Ramos (cell line): ENCODE measurements at regions not wholly inside any gene's neighbourhood (a gene's known extent, or its start where the extent isn't known, plus 50 kb on each side); places are given as distances from the start of the nearest gene placed in this dataset.
"Not testable (repeated sequence)": the region's sequence is repeated elsewhere in the genome, so short reads cannot be mapped to it uniquely, and the experiment has no call there.

Source experiments
- in situ Hi-C: fragments of 300-500 bp; cut with MboI; formaldehyde crosslinking; loops from one replicate; pipeline ENCODE4 v1.14.3; 2022; ENCODE audit warnings: low sequenced_read_pairs; ENCODE audit not compliant: unreplicated experiment

DNA sequence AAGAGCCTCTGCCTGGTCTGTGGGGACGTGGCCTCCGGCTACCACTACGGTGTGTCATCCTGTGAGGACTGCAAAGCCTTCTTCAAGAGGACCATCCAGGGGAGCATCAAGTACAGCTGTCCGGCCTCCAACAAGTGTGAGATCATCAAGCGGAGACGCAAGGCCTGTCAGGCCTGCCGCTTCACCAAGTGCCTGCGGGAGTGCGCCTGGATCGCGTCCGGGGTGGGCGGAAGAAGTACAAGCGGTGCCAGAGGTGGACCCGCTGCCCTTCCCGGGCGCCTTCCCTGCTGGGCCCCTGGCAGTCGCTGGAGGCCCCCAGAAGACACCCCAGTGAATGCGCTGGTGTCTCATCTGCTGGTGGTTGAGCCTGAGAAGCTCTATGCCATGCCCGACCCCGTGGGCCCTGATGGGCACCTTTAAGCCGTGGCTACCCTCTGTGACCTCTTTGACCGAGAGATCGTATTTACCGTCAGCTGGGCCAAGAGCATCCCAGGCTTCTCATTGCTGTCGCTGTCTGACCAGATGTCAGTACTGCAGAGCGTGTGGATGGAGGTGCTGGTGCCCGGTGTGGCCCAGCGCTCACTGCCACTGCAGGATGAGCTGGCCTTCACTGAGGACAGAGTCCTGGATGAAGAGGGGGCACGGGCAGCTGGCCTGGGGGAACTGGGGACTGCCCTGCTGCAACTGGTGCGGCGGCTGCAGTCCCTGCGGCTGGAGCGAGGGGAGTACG, 84.3 kb downstream of the MRPL57 start:
- in situ Hi-C loops = not testable (repeated sequence)

DNA sequence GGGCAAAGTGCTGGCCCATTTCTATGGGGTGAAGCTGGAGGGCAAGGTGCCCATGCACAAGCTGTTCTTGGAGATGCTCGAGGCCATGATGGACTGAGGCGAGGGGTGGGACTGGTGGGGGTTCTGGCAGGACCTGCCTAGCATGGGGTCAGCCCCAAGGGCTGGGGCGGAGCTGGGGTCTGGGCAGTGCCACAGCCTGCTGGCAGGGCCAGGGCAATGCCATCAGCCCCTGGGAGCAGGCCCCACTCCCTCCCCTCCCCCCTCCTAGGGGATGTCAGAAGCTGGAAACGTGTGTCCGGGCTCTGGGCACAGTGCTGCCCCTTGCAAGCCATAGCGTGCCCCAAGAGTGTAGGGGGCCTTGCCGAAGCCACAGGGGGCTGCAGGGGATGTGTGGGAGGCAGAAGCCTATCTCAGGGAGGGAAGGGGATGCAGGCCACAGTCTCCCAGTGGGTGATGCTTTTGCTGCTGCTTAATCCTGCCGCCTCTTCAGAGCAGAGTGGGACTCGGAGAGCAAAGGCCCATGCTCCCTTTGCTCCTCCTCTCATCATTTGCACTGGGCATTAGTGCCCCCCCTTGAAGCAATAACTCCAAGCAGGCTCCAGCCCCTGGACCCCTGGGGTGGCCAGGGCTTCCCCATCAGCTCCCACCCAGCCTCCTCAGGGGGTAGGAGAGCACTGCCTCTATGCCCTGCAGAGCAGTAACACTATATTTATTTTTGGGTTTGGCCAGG, 85.2 kb downstream of the MRPL57 start:
- in situ Hi-C loops = not testable (repeated sequence)

GRCh38 chr13:21263909-21264308, 87.5 kb downstream of the MRPL57 start:
- in situ Hi-C loops = not testable (repeated sequence)

GRCh38 chr13:21268485-21268884, 92.0 kb downstream of the MRPL57 start:
- in situ Hi-C loops = not testable (repeated sequence)

GRCh38 chr13:21272439-21272838, 96.0 kb downstream of the MRPL57 start:
- in situ Hi-C loops = not testable (repeated sequence)

DNA sequence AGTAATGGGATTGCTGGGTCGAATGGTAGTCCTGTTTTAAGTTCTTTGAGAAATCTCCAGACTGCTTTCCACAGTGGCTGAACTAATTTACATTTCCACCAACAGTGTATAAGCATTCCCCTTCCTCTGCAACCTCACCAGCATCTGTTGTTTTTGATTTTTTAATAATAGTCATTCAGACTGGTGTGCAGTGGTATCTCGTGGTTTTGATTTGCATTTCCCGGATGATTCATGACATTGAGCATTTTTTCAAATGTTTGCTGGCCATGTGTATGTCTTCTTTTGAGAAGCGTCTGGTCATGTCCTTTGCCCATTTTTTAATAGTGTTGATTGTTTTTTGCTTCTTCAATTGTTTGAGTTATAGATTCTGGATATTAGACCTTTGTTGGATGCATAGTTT, 98.0 kb downstream of the MRPL57 start:
- in situ Hi-C loops = not testable (repeated sequence)

GRCh38 chr13:21282065-21282464, 105.6 kb downstream of the MRPL57 start:
- in situ Hi-C loops = no loop called here

- in situ Hi-C loops = no loop called here
Observed at GRCh38 chr13:21287331-21287907, 111.0 kb downstream of the MRPL57 start.

DNA sequence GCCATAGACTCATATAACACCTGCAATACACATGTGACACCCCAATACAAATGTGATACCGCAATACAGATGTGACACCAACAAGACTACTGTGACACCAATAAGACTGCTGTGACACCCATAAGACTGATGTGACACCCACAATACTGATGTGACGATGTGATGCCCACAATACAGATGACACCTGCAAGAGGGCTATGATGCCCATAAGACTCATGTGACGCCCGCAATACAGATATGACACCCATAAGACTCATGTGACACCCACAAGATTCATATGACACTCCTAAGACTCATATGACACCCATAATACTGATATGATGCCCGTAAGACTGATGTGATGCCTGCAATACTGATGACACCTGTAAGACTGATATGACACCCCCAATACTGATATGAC, 113.0 kb downstream of the MRPL57 start:
- in situ Hi-C loops = no loop called here

- in situ Hi-C loops = loop anchor here (10.0 kb wide), 1 partner anchor 174 kb away; no protein-coding TSS in a partner anchor
Observed at GRCh38 chr13:21290442-21291002, 114.1 kb downstream of the MRPL57 start.

DNA sequence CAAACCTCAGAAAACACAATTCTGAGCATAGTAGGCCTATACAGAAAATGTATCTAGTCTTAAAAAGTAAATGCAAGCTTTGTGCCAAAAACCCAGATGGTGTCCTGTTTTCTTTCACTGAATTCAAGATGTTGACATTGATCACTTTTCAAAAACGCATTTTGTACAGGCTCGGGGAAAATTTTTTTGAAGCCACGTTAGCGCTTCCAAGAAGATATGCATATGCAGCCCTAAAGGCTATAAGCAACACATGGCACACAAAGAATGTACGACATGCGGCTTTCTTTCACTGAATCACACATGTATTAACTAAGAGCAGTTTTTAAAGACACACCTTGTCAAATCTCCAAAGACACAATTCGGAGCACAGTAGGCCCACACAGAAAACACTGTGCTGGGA, 115.4 kb downstream of the MRPL57 start:
- in situ Hi-C loops = loop anchor here (10.0 kb wide), 1 partner anchor 173 kb away; no protein-coding TSS in a partner anchor

DNA sequence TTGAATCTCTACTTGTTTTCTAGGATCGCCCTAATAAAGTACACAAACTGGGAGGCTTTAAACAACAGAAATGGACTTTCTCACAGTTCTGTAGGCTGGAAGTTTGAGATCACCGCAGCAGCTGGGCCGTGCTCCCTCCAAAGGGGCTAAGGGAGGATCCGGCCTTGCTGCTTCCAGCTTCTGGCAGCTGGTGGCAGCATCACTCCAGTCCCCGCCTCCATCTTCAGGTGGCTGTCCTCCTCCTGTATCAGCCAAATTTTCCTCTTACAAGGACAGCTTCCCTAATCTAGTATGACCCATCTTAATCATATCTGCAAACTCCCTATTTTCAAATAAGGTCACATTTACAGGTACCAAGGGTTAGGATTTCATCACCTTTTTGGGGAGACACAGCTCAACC, 120.5 kb downstream of the MRPL57 start:
- in situ Hi-C loops = loop anchor here (10.0 kb wide), 1 partner anchor 168 kb away; no protein-coding TSS in a partner anchor

DNA sequence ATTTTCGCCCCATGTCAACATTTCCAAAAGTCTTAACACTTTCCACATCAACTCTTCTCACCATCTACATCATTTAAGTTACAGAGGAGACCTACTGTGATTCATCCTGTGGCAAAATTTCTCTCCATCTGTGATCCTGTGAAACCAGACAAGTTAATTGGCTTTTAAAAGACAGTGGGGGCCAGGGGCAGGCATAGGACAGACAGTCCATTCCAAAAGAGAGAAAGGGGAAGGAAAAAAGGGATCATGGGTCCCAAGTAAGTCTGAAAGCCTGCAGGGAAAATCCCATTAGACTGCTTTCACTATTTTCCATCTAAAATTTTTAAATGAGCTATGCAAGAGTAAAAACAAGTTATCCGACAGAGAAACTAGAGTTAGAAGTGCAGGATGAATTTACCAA, 121.0 kb downstream of the MRPL57 start:
- in situ Hi-C loops = loop anchor here (10.0 kb wide), 1 partner anchor 167 kb away; no protein-coding TSS in a partner anchor

GRCh38 chr13:21297914-21298831, 121.7 kb downstream of the MRPL57 start:
- in situ Hi-C loops = loop anchor here (10.0 kb wide), 1 partner anchor 167 kb away; no protein-coding TSS in a partner anchor

DNA sequence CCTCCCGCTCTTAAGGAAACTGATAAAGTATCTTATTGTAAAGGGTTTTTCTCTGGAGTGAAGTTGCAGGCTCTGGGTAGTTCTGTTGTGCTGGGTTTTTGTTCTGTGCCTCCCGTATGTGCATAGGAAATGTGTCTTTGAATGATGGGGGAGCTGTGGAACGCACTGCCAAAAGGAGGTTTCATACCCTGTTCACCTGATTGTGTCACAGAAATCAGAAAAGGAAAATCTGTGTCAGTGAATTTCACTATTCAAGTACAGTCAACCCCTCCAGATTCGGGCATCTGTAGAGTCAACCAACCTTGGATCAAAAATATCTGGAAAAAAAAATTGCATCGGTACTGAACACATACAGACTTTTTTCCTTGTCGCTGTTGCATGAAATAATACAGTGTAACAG, 127.8 kb downstream of the MRPL57 start:
- in situ Hi-C loops = no loop called here

GRCh38 chr13:21306300-21307073, 130.0 kb downstream of the MRPL57 start:
- in situ Hi-C loops = not testable (repeated sequence)

- in situ Hi-C loops = not testable (repeated sequence)
Observed at GRCh38 chr13:21307158-21307557, 130.7 kb downstream of the MRPL57 start.

DNA sequence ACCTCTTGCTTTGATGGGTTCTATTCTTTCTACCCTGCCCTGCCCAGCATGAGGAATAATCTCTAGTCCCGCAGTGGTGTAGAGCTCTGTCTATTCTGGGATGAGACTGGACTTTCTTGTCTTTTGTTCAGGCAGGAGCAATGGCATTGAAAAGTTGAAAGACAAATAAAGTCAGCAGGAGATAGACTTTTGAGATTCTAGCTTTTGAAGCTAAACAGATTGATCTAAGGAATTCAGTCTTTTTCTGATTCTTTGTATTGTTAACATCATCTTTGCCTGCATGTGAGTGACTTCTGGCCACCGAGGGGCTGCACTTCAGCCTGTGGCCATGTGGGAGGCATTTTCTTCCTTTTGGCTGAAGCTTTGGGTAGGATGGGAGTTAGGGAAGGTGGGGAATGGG, 132.4 kb downstream of the MRPL57 start:
- in situ Hi-C loops = no loop called here
